ENCODE measurements at regions not wholly inside any gene's neighbourhood (a gene's known extent, or its start where the extent isn't known, plus 50 kb on each side); places are given as distances from the start of the nearest gene placed in this dataset.

- Histone ChIP-seq H4K91ac (ENCODE audit: low read depth, low read length) (no peak overlapping the region), H2AFZ (ENCODE audit: insufficient read depth, low read length, poor library complexity) (no peak overlapping the region), H2BK12ac (ENCODE audit: low read length) (no peak overlapping the region), H2BK5ac (ENCODE audit: low read depth, low read length, poor library complexity) (no peak overlapping the region), H3K4me1 (ENCODE audit: control insufficient read depth in 1 of 2, insufficient read depth in 2 of 2, low read length in 2 of 2) (peaks cover 6 to 10% of the 10 kb centered on the region in 2 experiments), H3K14ac (ENCODE audit: low read length) (no peak overlapping the region), H3K79me1 (ENCODE audit: low read length) (peaks cover 6% of the 10 kb centered on the region), H3K27me3 (ENCODE audit: insufficient read depth, low read length) (no peaks in the 10 kb centered on the region), H3K4ac (ENCODE audit: low read depth, low read length) (no peak overlapping the region), H3K4me3 (ENCODE audit: low read depth, low read length) (no peak overlapping the region), H3K9me3 (ENCODE audit: insufficient read depth, low read depth, low read length) (no peaks in the 10 kb centered on the region), H3K9ac (ENCODE audit: low read length) (no peak overlapping the region), H3K27ac (ENCODE audit: low read depth, low read length) (no peak overlapping the region), H2AK5ac (ENCODE audit: low read length) (no peak overlapping the region), H3K36me3 (ENCODE audit: control insufficient read depth in 1 of 2, insufficient read depth in 2 of 2, low read length in 2 of 2) (no peaks in the 10 kb centered on the region), H3K18ac (ENCODE audit: low read length) (no peak overlapping the region), H2BK120ac (ENCODE audit: insufficient read depth, low read length, poor library complexity) (no peak overlapping the region), H3K79me2 (ENCODE audit: control insufficient read depth, insufficient read depth, low read length, poor library complexity) (no peaks in the 10 kb centered on the region), H4K8ac (ENCODE audit: low read depth, low read length) (no peak overlapping the region), H3K23ac (ENCODE audit: low read length) (no peak overlapping the region), H3K4me2 (ENCODE audit: low read length) (no peak overlapping the region), H4K12ac (ENCODE audit: low read depth, low read length) (no peak overlapping the region)
- DNase-seq = peak; percentile 25 to 36
- WGBS (ENCODE audit: extremely low coverage, insufficient coverage, insufficient read length) = no CpG with 5 or more reads among the region's 4 CpGs
Measured at GRCh38 chr3:188948997-188949389, 222.8 kb upstream of the TPRG1 start.

GRCh38 chr3:188949456-188949855 is 222.3 kb upstream of the TPRG1 start:
- Histone ChIP-seq H3K23ac (ENCODE audit: low read length) (no peak overlapping the region), H4K91ac (ENCODE audit: low read depth, low read length) (no peak overlapping the region), H3K9ac (ENCODE audit: low read length) (no peak overlapping the region), H2AK5ac (ENCODE audit: low read length) (no peak overlapping the region), H3K4me1 (ENCODE audit: control insufficient read depth in 1 of 2, insufficient read depth in 2 of 2, low read length in 2 of 2) (peaks cover 6 to 10% of the 10 kb centered on the region in 2 experiments), H2BK120ac (ENCODE audit: insufficient read depth, low read length, poor library complexity) (no peak overlapping the region), H3K14ac (ENCODE audit: low read length) (no peak overlapping the region), H3K9me3 (ENCODE audit: insufficient read depth, low read depth, low read length) (no peaks in the 10 kb centered on the region), H4K12ac (ENCODE audit: low read depth, low read length) (no peak overlapping the region), H3K36me3 (ENCODE audit: control insufficient read depth in 1 of 2, insufficient read depth in 2 of 2, low read length in 2 of 2) (no peaks in the 10 kb centered on the region), H2BK5ac (ENCODE audit: low read depth, low read length, poor library complexity) (no peak overlapping the region), H3K4me3 (ENCODE audit: low read depth, low read length) (no peak overlapping the region), H2BK12ac (ENCODE audit: low read length) (no peak overlapping the region), H3K79me1 (ENCODE audit: low read length) (peaks cover 6% of the 10 kb centered on the region), H3K4ac (ENCODE audit: low read depth, low read length) (no peak overlapping the region), H3K4me2 (ENCODE audit: low read length) (no peak overlapping the region), H3K79me2 (ENCODE audit: control insufficient read depth, insufficient read depth, low read length, poor library complexity) (no peaks in the 10 kb centered on the region), H3K18ac (ENCODE audit: low read length) (no peak overlapping the region), H3K27me3 (ENCODE audit: insufficient read depth, low read length) (no peaks in the 10 kb centered on the region), H4K8ac (ENCODE audit: low read depth, low read length) (no peak overlapping the region), H3K27ac (ENCODE audit: low read depth, low read length) (no peak overlapping the region), H2AFZ (ENCODE audit: insufficient read depth, low read length, poor library complexity) (no peak overlapping the region)
- DNase-seq = no peak
- WGBS (ENCODE audit: extremely low coverage, insufficient coverage, insufficient read length) = no CpG with 5 or more reads among the region's 2 CpGs

GRCh38 chr3:188949996-188950395 is 221.8 kb upstream of the TPRG1 start:
- Histone ChIP-seq H3K79me2 (ENCODE audit: control insufficient read depth, insufficient read depth, low read length, poor library complexity) (no peaks in the 10 kb centered on the region), H2AFZ (ENCODE audit: insufficient read depth, low read length, poor library complexity) (no peak overlapping the region), H3K9ac (ENCODE audit: low read length) (no peak overlapping the region), H3K9me3 (ENCODE audit: insufficient read depth, low read depth, low read length) (no peaks in the 10 kb centered on the region), H2AK5ac (ENCODE audit: low read length) (no peak overlapping the region), H3K4ac (ENCODE audit: low read depth, low read length) (no peak overlapping the region), H2BK5ac (ENCODE audit: low read depth, low read length, poor library complexity) (no peak overlapping the region), H3K23ac (ENCODE audit: low read length) (no peak overlapping the region), H4K12ac (ENCODE audit: low read depth, low read length) (no peak overlapping the region), H3K27ac (ENCODE audit: low read depth, low read length) (no peak overlapping the region), H4K8ac (ENCODE audit: low read depth, low read length) (no peak overlapping the region), H3K27me3 (ENCODE audit: insufficient read depth, low read length) (no peaks in the 10 kb centered on the region), H3K18ac (ENCODE audit: low read length) (no peak overlapping the region), H3K79me1 (ENCODE audit: low read length) (peaks cover 6% of the 10 kb centered on the region), H3K36me3 (ENCODE audit: control insufficient read depth in 1 of 2, insufficient read depth in 2 of 2, low read length in 2 of 2) (no peaks in the 10 kb centered on the region), H3K4me1 (ENCODE audit: control insufficient read depth in 1 of 2, insufficient read depth in 2 of 2, low read length in 2 of 2) (peaks cover 6 to 10% of the 10 kb centered on the region in 2 experiments), H3K4me3 (ENCODE audit: low read depth, low read length) (no peak overlapping the region), H2BK12ac (ENCODE audit: low read length) (no peak overlapping the region), H4K91ac (ENCODE audit: low read depth, low read length) (no peak overlapping the region), H3K14ac (ENCODE audit: low read length) (no peak overlapping the region), H3K4me2 (ENCODE audit: low read length) (no peak overlapping the region), H2BK120ac (ENCODE audit: insufficient read depth, low read length, poor library complexity) (no peak overlapping the region)
- WGBS (ENCODE audit: extremely low coverage, insufficient coverage, insufficient read length) = no CpG with 5 or more reads among the region's 1 CpG
- DNase-seq = no peak

- Histone ChIP-seq H4K12ac (ENCODE audit: low read depth, low read length) (no peak overlapping the region), H3K4ac (ENCODE audit: low read depth, low read length) (no peak overlapping the region), H3K18ac (ENCODE audit: low read length) (no peak overlapping the region), H4K8ac (ENCODE audit: low read depth, low read length) (no peak overlapping the region), H3K36me3 (ENCODE audit: control insufficient read depth in 1 of 2, insufficient read depth in 2 of 2, low read length in 2 of 2) (no peaks in the 10 kb centered on the region), H2BK5ac (ENCODE audit: low read depth, low read length, poor library complexity) (no peak overlapping the region), H3K79me2 (ENCODE audit: control insufficient read depth, insufficient read depth, low read length, poor library complexity) (no peaks in the 10 kb centered on the region), H3K27me3 (ENCODE audit: insufficient read depth, low read length) (no peaks in the 10 kb centered on the region), H4K91ac (ENCODE audit: low read depth, low read length) (peak overlapping the region; percentile 24), H3K27ac (ENCODE audit: low read depth, low read length) (no peak overlapping the region), H3K4me1 (ENCODE audit: control insufficient read depth in 1 of 2, insufficient read depth in 2 of 2, low read length in 2 of 2) (peaks cover 6 to 10% of the 10 kb centered on the region in 2 experiments), H2AK5ac (ENCODE audit: low read length) (no peak overlapping the region), H3K23ac (ENCODE audit: low read length) (no peak overlapping the region), H3K4me2 (ENCODE audit: low read length) (no peak overlapping the region), H2BK12ac (ENCODE audit: low read length) (no peak overlapping the region), H3K9me3 (ENCODE audit: insufficient read depth, low read depth, low read length) (no peaks in the 10 kb centered on the region), H3K79me1 (ENCODE audit: low read length) (peaks cover 6% of the 10 kb centered on the region), H3K4me3 (ENCODE audit: low read depth, low read length) (no peak overlapping the region), H3K9ac (ENCODE audit: low read length) (no peak overlapping the region), H2AFZ (ENCODE audit: insufficient read depth, low read length, poor library complexity) (no peak overlapping the region), H2BK120ac (ENCODE audit: insufficient read depth, low read length, poor library complexity) (no peak overlapping the region), H3K14ac (ENCODE audit: low read length) (no peak overlapping the region)
- WGBS (ENCODE audit: extremely low coverage, insufficient coverage, insufficient read length) = no CpG with 5 or more reads among the region's 13 CpGs
- DNase-seq = peak in 1 of 2 donors; percentile 54
Measured at GRCh38 chr3:188950832-188951489, 220.8 kb upstream of the TPRG1 start.
